K562 (cell line): ENCODE measurements at regions not wholly inside any gene's neighbourhood (a gene's known extent, or its start where the extent isn't known, plus 50 kb on each side); places are given as distances from the start of the nearest gene placed in this dataset.

Experiments
- ATAC-seq: fragments of 200-7000 bp; cut with Tn5 transposase; 3 replicates; pipeline ENCODE4 v1.9.1; 2020; ENCODE audit warnings: moderate library complexity
- BruUV-seq: library from RNA; stranded (reverse); fragments of 400-500 nt; replicated peaks from 2 replicates; lab custom pipeline; 2021; lab: Mats Ljungman, UMichigan
- CTCF ChIA-PET: fragments of 300-600 bp; formaldehyde crosslinking; extraction: SDS; loops from one replicate; lab custom pipeline; 2021; ENCODE audit warnings: low intra/inter-chr PET ratio; lab: Yijun Ruan, JAX
- POLR2A ChIA-PET: fragments of 300-600, 350-650 bp; sonication (Branson Sonifier 250); formaldehyde crosslinking; extraction: SDS; loops from one replicate; lab custom pipeline; 2021; ENCODE audit warnings: antibody characterized with exemption, inconsistent platforms; lab: Yijun Ruan, JAX
- DNase-seq, 4 experiments: peaks; one replicate each; pipeline versions ENCODE4 v3.0.0 to v3.0.0-alpha.2; 2011 to 2018; ENCODE audit warnings: low spot score in 3 of 4, mixed read lengths in 3 of 4; ENCODE audit errors: extremely low read depth in 1 of 4
- FAIRE-seq: peaks from 2 replicates; lab custom pipeline; 2011; peaks lifted over from hg19 to GRCh38; lab: Jason Lieb, UNC
- H2AFZ ChIP-seq: 2 replicates; pipeline ENCODE4 v1.6.0; 2011; ENCODE audit warnings: low read depth, low read length, control low read depth, inconsistent platforms
- H3K27ac ChIP-seq: fragments of 200-600 bp; 3 replicates; pipeline ENCODE4 v1.8.0; 2011; ENCODE audit warnings: low read depth, mild to moderate bottlenecking, control low read depth, inconsistent platforms, low read length, moderate library complexity, mixed read lengths; ENCODE audit errors: extremely low read depth
- H3K27me3 ChIP-seq, 2 experiments: fragments of 300-600 bp in 1 of 2; 2 replicates in 1 of 2; 3 replicates in 1 of 2; pipeline versions ENCODE4 v1.6.0 to v1.8.0; 2011; ENCODE audit warnings: inconsistent platforms in 2 of 2, low read length in 2 of 2, mild to moderate bottlenecking in 1 of 2, mixed read lengths in 1 of 2, moderate library complexity in 1 of 2; ENCODE audit not compliant: control insufficient read depth in 2 of 2, insufficient read depth in 2 of 2
- H3K36me3 ChIP-seq: fragments of 300-600 bp; 3 replicates; pipeline ENCODE4 v1.8.0; 2011; ENCODE audit warnings: mild to moderate bottlenecking, low read length, inconsistent platforms; ENCODE audit not compliant: control insufficient read depth, insufficient read depth
- H3K4me1 ChIP-seq, 2 experiments: fragments of 200-600 bp in 1 of 2; replicated peaks in 1 of 2; 2 replicates in 1 of 2; 3 replicates in 1 of 2; pipeline versions ENCODE4 v1.5.1 to v1.8.0; 2011; ENCODE audit warnings: inconsistent platforms in 2 of 2, low read length in 2 of 2, mild to moderate bottlenecking in 1 of 2, mixed read lengths in 1 of 2, moderate library complexity in 1 of 2; ENCODE audit not compliant: control insufficient read depth in 2 of 2, insufficient read depth in 2 of 2
- H3K4me2 ChIP-seq: 2 replicates; pipeline ENCODE4 v1.6.1; 2011; ENCODE audit warnings: low read length, control low read depth, inconsistent platforms, mixed read lengths; ENCODE audit not compliant: insufficient read depth
- H3K4me3 ChIP-seq: fragments of 200-600 bp; sonication (generic), shearing (Covaris generic); 2 replicates; pipeline ENCODE4 v1.5.1; 2016; ENCODE audit warnings: control low read depth, inconsistent platforms
- H3K79me2 ChIP-seq: fragments of 200-600 bp; 3 replicates; pipeline ENCODE4 v1.8.0; 2011; ENCODE audit warnings: low read length, inconsistent platforms; ENCODE audit not compliant: control insufficient read depth, insufficient read depth
- H3K9ac ChIP-seq, 2 experiments: 2 replicates each; pipeline versions ENCODE4 v1.6.0 to v1.6.1; 2011; ENCODE audit warnings: low read depth in 2 of 2, low read length in 2 of 2, control low read depth in 1 of 2, inconsistent platforms in 1 of 2, mild to moderate bottlenecking in 1 of 2, mixed read lengths in 1 of 2; ENCODE audit not compliant: insufficient read depth in 1 of 2
- H3K9me1 ChIP-seq: one replicate; pipeline ENCODE4 v1.6.0; 2011; ENCODE audit warnings: inconsistent platforms, mild to moderate bottlenecking, low read length, moderate library complexity; ENCODE audit not compliant: control insufficient read depth, insufficient read depth
- H3K9me3 ChIP-seq: replicated peaks from 2 replicates; pipeline ENCODE4 v1.5.1; 2011; ENCODE audit warnings: low read depth, low read length, inconsistent platforms; ENCODE audit not compliant: control insufficient read depth, insufficient read depth
- H4K20me1 ChIP-seq: replicated peaks from 2 replicates; pipeline ENCODE4 v1.6.1; 2011; ENCODE audit warnings: low read length, inconsistent platforms, mixed read lengths; ENCODE audit not compliant: control insufficient read depth, insufficient read depth
- BHLHE40 ChIP-seq: IDR thresholded peaks from 2 replicates; pipeline ENCODE4 v1.6.1; 2011; ENCODE audit warnings: low read length, improper control_type of control experiment
- CHD4 ChIP-seq: fragments of 200-600 bp; sonication (generic); IDR thresholded peaks from 3 replicates; pipeline ENCODE4 v1.6.1; 2012; ENCODE audit warnings: low read depth, mild to moderate bottlenecking, mixed read lengths, low read length, inconsistent platforms; ENCODE audit not compliant: insufficient read depth, insufficient replicate concordance, poor library complexity, severe bottlenecking
- ETS2 ChIP-seq: IDR thresholded peaks from 2 replicates; pipeline ENCODE4 v1.6.1; 2016; ENCODE audit warnings: borderline replicate concordance, missing genetic modification characterization, mild to moderate bottlenecking, moderate library complexity, missing compliant biosample characterization; ENCODE audit not compliant: poor library complexity, severe bottlenecking
- FOXA1 ChIP-seq: fragments of 450-650 bp; IDR thresholded peaks from 2 replicates; pipeline ENCODE4 v1.6.1; 2016; ENCODE audit warnings: mild to moderate bottlenecking, borderline replicate concordance
- HCFC1 ChIP-seq: IDR thresholded peaks from 2 replicates; pipeline ENCODE4 v1.6.1; 2012; ENCODE audit warnings: low read depth, low read length, improper control_type of control experiment
- HNRNPK ChIP-seq: fragments of 200-400 bp; formaldehyde crosslinking; IDR thresholded peaks from one replicate; pipeline ENCODE4 v1.6.1; 2018; ENCODE audit warnings: mild to moderate bottlenecking, low read depth, low read length; ENCODE audit not compliant: poor library complexity, severe bottlenecking
- KLF6 ChIP-seq: fragments of 250-450 bp; sonication (Bioruptor Pico); IDR thresholded peaks from 2 replicates; pipeline ENCODE4 v1.4.0; 2020; ENCODE audit warnings: mild to moderate bottlenecking, moderate library complexity, borderline replicate concordance
- NEUROD1 ChIP-seq: fragments of 150-350 bp; IDR thresholded peaks from 2 replicates; pipeline ENCODE4 v1.6.1; 2014; ENCODE audit warnings: borderline replicate concordance, low read length, low read depth; ENCODE audit not compliant: partially characterized antibody
- PYGO2 ChIP-seq: fragments of 450-650 bp; IDR thresholded peaks from 2 replicates; pipeline ENCODE4 v1.6.1; 2016; ENCODE audit warnings: mild to moderate bottlenecking, missing genetic modification characterization, moderate library complexity, missing compliant biosample characterization
- RFX7 ChIP-seq: fragments of 250-450 bp; sonication (Bioruptor Pico); IDR thresholded peaks from 2 replicates; pipeline ENCODE4 v1.5.1; 2021; ENCODE audit warnings: mild to moderate bottlenecking
- SMARCE1 ChIP-seq: fragments of 450-650 bp; IDR thresholded peaks from 2 replicates; pipeline ENCODE4 v1.7.1; 2016; ENCODE audit warnings: mild to moderate bottlenecking
- SRF ChIP-seq, 2 experiments: fragments of 250-450, 450-650 bp in 1 of 2; sonication (Bioruptor Pico) in 1 of 2; sonication (generic) in 1 of 2; formaldehyde crosslinking; IDR thresholded peaks; 2 replicates each; pipeline versions ENCODE4 v1.5.0 to v1.5.1; 2020 to 2022; ENCODE audit warnings: mild to moderate bottlenecking in 1 of 2, missing genetic modification reagents in 1 of 2
- TAF1 ChIP-seq: IDR thresholded peaks from 2 replicates; pipeline ENCODE4 v1.6.1; 2011; ENCODE audit warnings: mild to moderate bottlenecking, low read length, moderate library complexity; ENCODE audit not compliant: insufficient read depth, control insufficient read depth, severe bottlenecking; ENCODE audit errors: extremely low read depth
- TCF7 ChIP-seq: sonication (generic); IDR thresholded peaks from 2 replicates; pipeline ENCODE4 v1.6.1; 2016; ENCODE audit warnings: antibody characterized with exemption, borderline replicate concordance
- ZBTB7A ChIP-seq: IDR thresholded peaks from 2 replicates; pipeline ENCODE4 v1.6.1; 2011; ENCODE audit warnings: low read depth, mild to moderate bottlenecking, low read length, moderate library complexity, borderline replicate concordance; ENCODE audit not compliant: control insufficient read depth
- ZC3H11A ChIP-seq: IDR thresholded peaks from 2 replicates; pipeline ENCODE4 v1.6.1; 2012; ENCODE audit warnings: low read depth, low read length, improper control_type of control experiment
- ZNF232 ChIP-seq: sonication (generic); formaldehyde crosslinking; IDR thresholded peaks from 2 replicates; pipeline ENCODE4 v1.8.0; 2022; ENCODE audit warnings: mild to moderate bottlenecking, missing genetic modification reagents
- ZNF253 ChIP-seq: fragments of 250-450 bp; sonication (Bioruptor Pico); conservative IDR thresholded peaks from 2 replicates; pipeline ENCODE4 v1.6.1; 2021; ENCODE audit warnings: mild to moderate bottlenecking
- ZNF316 ChIP-seq: fragments of 450-650 bp; IDR thresholded peaks from 2 replicates; pipeline ENCODE4 v1.6.1; 2016
- ZNF431 ChIP-seq: sonication (generic); formaldehyde crosslinking; IDR thresholded peaks from 2 replicates; pipeline ENCODE4 v1.8.0; 2022; ENCODE audit warnings: mild to moderate bottlenecking, missing genetic modification reagents
- whole genome bisulfite sequencing: fragments of 100-300 bp; shearing (Covaris generic); methylation state at CpG from one replicate; pipeline ENCODE4 v1.1.6; 2016; ENCODE audit warnings: low coverage, mixed read lengths; ENCODE audit not compliant: insufficient coverage; ENCODE audit errors: missing lambda C conversion rate; 5-methylcytosine and 5-hydroxymethylcytosine counted together
- in situ Hi-C: fragments of 300-500 bp; cut with MboI; formaldehyde crosslinking; loops from 4 replicates; pipeline ENCODE4 v1.15.0; 2018; ENCODE audit warnings: inconsistent platforms, mixed read lengths
- intact Hi-C: fragments of 100-400 bp; cut with micrococcal nuclease; formaldehyde crosslinking; loops from 2 replicates; pipeline ENCODE4 v1.14.2; 2022

DNA sequence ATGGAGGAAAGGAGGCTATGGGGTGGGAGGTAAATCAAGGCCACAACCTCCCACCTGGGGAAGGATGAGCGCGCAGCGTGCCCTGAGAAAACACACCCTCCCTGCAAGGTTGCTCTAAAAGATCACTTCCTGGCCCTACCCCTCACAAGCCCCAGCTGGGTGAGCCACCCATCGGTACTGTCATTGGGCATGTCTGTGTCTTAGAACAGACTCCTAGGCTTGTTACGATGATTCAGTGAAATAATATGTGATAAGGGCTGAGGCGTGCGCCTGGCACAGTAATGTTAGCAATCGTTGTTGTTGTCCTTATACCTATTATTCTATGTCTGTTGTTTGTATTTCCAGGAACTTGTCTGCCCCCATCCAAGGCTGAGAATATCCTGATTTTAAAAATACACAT is 175.1 kb downstream of the ZFP36L2 start:
- CTCF ChIA-PET: no interaction called here
- no peak for TF ChIP-seq RFX7 (CRISPR knock-in tag)
- no peak for TF ChIP-seq NEUROD1
- TF ChIP-seq ZBTB7A: no peak
- TF ChIP-seq TCF7: no peak
- no peak for TF ChIP-seq BHLHE40
- no peak for TF ChIP-seq KLF6 (CRISPR knock-in tag)
- no peak for TF ChIP-seq ZNF232
- TF ChIP-seq HCFC1: no peak
- no peak for TF ChIP-seq SRF (CRISPR knock-in tag; IDR thresholded peaks at IDR 0.05)
- TF ChIP-seq ETS2: no peak
- TF ChIP-seq TAF1: no peak
- no peak for TF ChIP-seq HNRNPK
- TF ChIP-seq PYGO2 (tag): no peak
- no peak for TF ChIP-seq CHD4
- TF ChIP-seq ZNF253 (CRISPR knock-in tag): no peak
- TF ChIP-seq ZC3H11A: no peak
- no peak for TF ChIP-seq ZNF431 (CRISPR knock-in tag)
- no peak for TF ChIP-seq ZNF316
- no peak for TF ChIP-seq FOXA1
- TF ChIP-seq SMARCE1: no peak
- TF ChIP-seq, all 486 proteins: peak for 0
- FAIRE-seq: no peak
- ATAC-seq: no peak
- H3K27me3 ChIP-seq: no peaks in the 10 kb centered on the region
- H4K20me1 ChIP-seq: no peaks in the 10 kb centered on the region
- H3K79me2 ChIP-seq: no peaks in the 10 kb centered on the region
- no peak overlapping the region for H3K4me2 ChIP-seq
- H3K9me3 ChIP-seq: no peaks in the 10 kb centered on the region
- WGBS: 52% methylated on average over 8 of the region's 8 CpGs
- no peak overlapping the region for H3K4me3 ChIP-seq
- in situ Hi-C loops (no loop called here), intact Hi-C loops (no loop called here)
- peaks cover 33 to 35% of the 10 kb centered on the region in 2 experiments for H3K4me1 ChIP-seq
- peaks cover 4% of the 10 kb centered on the region for H3K9me1 ChIP-seq
- H3K27ac ChIP-seq: no peak overlapping the region
- peak overlapping the region; percentile 18; the same call in 1 of the 2 replicates for H2AFZ ChIP-seq
- POLR2A ChIA-PET: interaction anchor here (0.6 to 1.2 kb wide), 3 partner anchors 8 to 120 kb away, joined by 3 to 10 read pairs (median 4); no protein-coding TSS in a partner anchor
- no TSS peak for BruUV-seq
- H3K9ac ChIP-seq: no peak overlapping the region
- H3K36me3 ChIP-seq: no peaks in the 10 kb centered on the region
- DNase-seq: no peak
